Upper lobe of left lung (tissue), 4 donors: ENCODE measurements at regions not wholly inside any gene's neighbourhood (a gene's known extent, or its start where the extent isn't known, plus 50 kb on each side); places are given as distances from the start of the nearest gene placed in this dataset.

Experiments used
- POLR2A ChIP-seq, 4 donors: fragments of 450-650 bp; IDR thresholded peaks; one replicate each; pipeline ENCODE4 v1.5.1; 2016 to 2017; ENCODE audit warnings: antibody characterized with exemption in 4 of 4, mild to moderate bottlenecking in 2 of 4
- POLR2AphosphoS5 ChIP-seq, 2 donors: sonication (generic); formaldehyde crosslinking; IDR thresholded peaks; one replicate each; pipeline ENCODE4 v1.5.1; 2017; ENCODE audit warnings: antibody characterized with exemption in 2 of 2
- TF ChIP-seq, protein P1 (sequence below), 6 experiments: fragments of 450-650 bp in 4 of 6; fragments of 200-600 bp in 2 of 6; sonication (generic) in 2 of 6; IDR thresholded peaks; one replicate each; pipeline ENCODE4 v1.5.1; 2016 to 2019; ENCODE audit warnings: antibody characterized with exemption in 6 of 6

DNA sequence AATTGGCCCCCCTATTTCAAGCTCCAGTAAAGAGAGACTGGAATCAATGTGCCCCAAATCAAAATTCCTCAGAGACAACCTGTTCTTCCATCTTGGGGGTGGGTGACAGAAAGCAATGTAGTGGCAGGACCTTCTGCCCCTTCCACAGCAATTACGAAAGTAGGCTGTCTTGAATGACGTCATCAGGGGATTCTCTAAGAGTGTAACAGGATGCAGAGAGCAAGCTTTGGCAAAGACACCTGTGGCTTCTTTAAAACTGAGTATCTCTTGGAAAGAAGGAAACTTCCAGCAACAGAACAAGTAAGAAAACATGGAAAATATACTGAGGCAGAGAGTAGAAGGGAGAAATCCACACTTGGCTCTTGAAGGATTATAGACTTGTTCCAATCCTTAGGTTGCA lies 247.6 kb upstream of the PDE4D start:
- TF ChIP-seq, protein P1, sequence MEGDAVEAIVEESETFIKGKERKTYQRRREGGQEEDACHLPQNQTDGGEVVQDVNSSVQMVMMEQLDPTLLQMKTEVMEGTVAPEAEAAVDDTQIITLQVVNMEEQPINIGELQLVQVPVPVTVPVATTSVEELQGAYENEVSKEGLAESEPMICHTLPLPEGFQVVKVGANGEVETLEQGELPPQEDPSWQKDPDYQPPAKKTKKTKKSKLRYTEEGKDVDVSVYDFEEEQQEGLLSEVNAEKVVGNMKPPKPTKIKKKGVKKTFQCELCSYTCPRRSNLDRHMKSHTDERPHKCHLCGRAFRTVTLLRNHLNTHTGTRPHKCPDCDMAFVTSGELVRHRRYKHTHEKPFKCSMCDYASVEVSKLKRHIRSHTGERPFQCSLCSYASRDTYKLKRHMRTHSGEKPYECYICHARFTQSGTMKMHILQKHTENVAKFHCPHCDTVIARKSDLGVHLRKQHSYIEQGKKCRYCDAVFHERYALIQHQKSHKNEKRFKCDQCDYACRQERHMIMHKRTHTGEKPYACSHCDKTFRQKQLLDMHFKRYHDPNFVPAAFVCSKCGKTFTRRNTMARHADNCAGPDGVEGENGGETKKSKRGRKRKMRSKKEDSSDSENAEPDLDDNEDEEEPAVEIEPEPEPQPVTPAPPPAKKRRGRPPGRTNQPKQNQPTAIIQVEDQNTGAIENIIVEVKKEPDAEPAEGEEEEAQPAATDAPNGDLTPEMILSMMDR (IDR thresholded peaks at IDR 0.05), result no peak
- no peak for TF ChIP-seq POLR2A (IDR thresholded peaks at IDR 0.05)
- TF ChIP-seq POLR2AphosphoS5 (IDR thresholded peaks at IDR 0.05), result no peak
